Neural cell (in vitro differentiated cells): ENCODE measurements at regions not wholly inside any gene's neighbourhood (a gene's known extent, or its start where the extent isn't known, plus 50 kb on each side); places are given as distances from the start of the nearest gene placed in this dataset.

Experiments used
- H2AFZ ChIP-seq: fragments of 200-600, 300-800 bp; sonication (generic), shearing (Covaris generic); 2 replicates; pipeline ENCODE4 v1.6.0; 2014; ENCODE audit warnings: low read depth, mild to moderate bottlenecking, antibody characterized with exemption, low read length, moderate library complexity
- H3F3A ChIP-seq: fragments of 200-600 bp; shearing (Covaris generic); 2 replicates; pipeline ENCODE4 v1.6.1; 2016; ENCODE audit warnings: mild to moderate bottlenecking, moderate library complexity, mixed read lengths, antibody characterized with exemption, low read length; ENCODE audit not compliant: insufficient read depth, poor library complexity, severe bottlenecking
- H3K27ac ChIP-seq: fragments of 200-600, 300-800 bp; sonication (generic), shearing (Covaris generic); 2 replicates; pipeline ENCODE4 v1.5.1; 2014; ENCODE audit warnings: mild to moderate bottlenecking, low read length, moderate library complexity
- H3K27me3 ChIP-seq: fragments of 300-800, 200-600 bp; sonication (generic), shearing (Covaris generic); 2 replicates; pipeline ENCODE4 v1.6.0; 2014; ENCODE audit warnings: mild to moderate bottlenecking, low read depth, low read length, moderate library complexity; ENCODE audit not compliant: insufficient read depth
- H3K36me3 ChIP-seq: fragments of 300-800, 200-600 bp; sonication (generic), shearing (Covaris generic); 2 replicates; pipeline ENCODE4 v1.5.1; 2014; ENCODE audit warnings: mild to moderate bottlenecking, antibody characterized with exemption, low read length, moderate library complexity; ENCODE audit not compliant: insufficient read depth
- H3K4me2 ChIP-seq: fragments of 300-800, 200-600 bp; sonication (generic), shearing (Covaris generic); 2 replicates; pipeline ENCODE4 v1.6.0; 2014; ENCODE audit warnings: mild to moderate bottlenecking, low read length
- H3K4me3 ChIP-seq: fragments of 300-800, 200-600 bp; sonication (generic), shearing (Covaris generic); 2 replicates; pipeline ENCODE4 v1.5.1; 2014; ENCODE audit warnings: mild to moderate bottlenecking, low read length, moderate library complexity
- H3K79me2 ChIP-seq: fragments of 200-600 bp; shearing (Covaris generic); replicated peaks from 2 replicates; pipeline ENCODE4 v1.6.0; 2014; ENCODE audit warnings: mild to moderate bottlenecking, low read length, moderate library complexity; ENCODE audit not compliant: insufficient read depth
- H3K9ac ChIP-seq: fragments of 300-800, 200-600 bp; sonication (generic), shearing (Covaris generic); 2 replicates; pipeline ENCODE4 v1.6.1; 2016; ENCODE audit warnings: mild to moderate bottlenecking, low read length, mixed read lengths
- H3K9me2 ChIP-seq: fragments of 200-600 bp; shearing (Covaris generic); 2 replicates; pipeline ENCODE4 v1.6.1; 2016; ENCODE audit warnings: mild to moderate bottlenecking, low read length, mixed read lengths; ENCODE audit not compliant: insufficient read depth
- H3K9me3 ChIP-seq: fragments of 200-600, 300-800 bp; sonication (generic), shearing (Covaris generic); 2 replicates; pipeline ENCODE4 v1.6.1; 2016; ENCODE audit warnings: mild to moderate bottlenecking, mixed run types, low read length, moderate library complexity, mixed read lengths
- H4K20me1 ChIP-seq: fragments of 200-600 bp; shearing (Covaris generic); 2 replicates; pipeline ENCODE4 v1.6.1; 2016; ENCODE audit warnings: mild to moderate bottlenecking, mixed run types; ENCODE audit not compliant: insufficient read depth
- EP300 ChIP-seq: fragments of 450-650 bp; conservative IDR thresholded peaks from 2 replicates; pipeline ENCODE4 v1.6.1; 2014; ENCODE audit warnings: antibody characterized with exemption, mild to moderate bottlenecking, moderate library complexity; ENCODE audit not compliant: poor library complexity, severe bottlenecking
- EZH2 ChIP-seq: fragments of 200-600, 300-800 bp; shearing (Covaris generic), sonication (generic); IDR thresholded peaks from 2 replicates; pipeline ENCODE4 v1.6.1; 2014; ENCODE audit warnings: antibody characterized with exemption, low read length, borderline replicate concordance, mild to moderate bottlenecking; ENCODE audit not compliant: insufficient read depth, poor library complexity, severe bottlenecking
- MXI1 ChIP-seq: fragments of 450-650 bp; conservative IDR thresholded peaks from 2 replicates; pipeline ENCODE4 v1.6.1; 2014; ENCODE audit warnings: antibody characterized with exemption, mild to moderate bottlenecking; ENCODE audit not compliant: poor library complexity, severe bottlenecking
- POLR2AphosphoS5 ChIP-seq: IDR thresholded peaks from 2 replicates; pipeline ENCODE4 v1.6.1; 2012
- RAD21 ChIP-seq: fragments of 450-650 bp; conservative IDR thresholded peaks from 2 replicates; pipeline ENCODE4 v1.6.1; 2014; ENCODE audit warnings: antibody characterized with exemption, mild to moderate bottlenecking, moderate library complexity
- SMC3 ChIP-seq: fragments of 450-650 bp; conservative IDR thresholded peaks from 2 replicates; pipeline ENCODE4 v1.6.1; 2014; ENCODE audit warnings: antibody characterized with exemption, mild to moderate bottlenecking, moderate library complexity; ENCODE audit not compliant: poor library complexity
- TAF1 ChIP-seq: IDR thresholded peaks from 2 replicates; pipeline ENCODE4 v1.6.1; 2012; ENCODE audit warnings: low read depth
- TF ChIP-seq, protein P1 (sequence below): fragments of 450-650 bp; IDR thresholded peaks from 2 replicates; pipeline ENCODE4 v1.5.1; 2014; ENCODE audit warnings: antibody characterized with exemption, mild to moderate bottlenecking, moderate library complexity; ENCODE audit not compliant: poor library complexity, severe bottlenecking
- TF ChIP-seq, protein P2 (sequence below): IDR thresholded peaks from 2 replicates; pipeline ENCODE4 v1.6.1; 2012; ENCODE audit warnings: borderline replicate concordance

DNA sequence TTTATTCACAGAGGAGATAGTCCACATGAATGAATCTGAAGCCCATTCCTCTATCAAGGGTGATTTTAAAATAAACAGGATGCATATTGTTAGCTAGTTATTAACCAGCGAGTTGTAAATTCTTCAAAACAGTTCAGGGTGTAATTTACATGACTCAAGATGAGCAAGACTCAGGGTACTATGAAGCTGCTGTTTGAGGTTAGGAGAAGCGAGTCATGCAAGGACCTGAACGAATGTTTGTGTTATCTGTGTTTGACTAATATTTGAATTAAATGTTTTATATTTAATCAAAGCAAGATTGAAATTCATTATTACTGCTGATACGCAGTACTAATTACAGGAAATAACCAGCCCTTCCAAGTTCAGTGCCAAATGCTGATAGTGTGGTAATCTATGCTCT is 191.1 kb downstream of the SAMD5 start:
- no peaks in the 10 kb centered on the region for H3K27me3 ChIP-seq
- H3K36me3 ChIP-seq = no peaks in the 10 kb centered on the region
- no peaks in the 10 kb centered on the region for H3F3A ChIP-seq
- no peaks in the 10 kb centered on the region for H3K9me2 ChIP-seq
- no peak overlapping the region for H2AFZ ChIP-seq
- H3K4me3 ChIP-seq = no peak overlapping the region
- no peak overlapping the region for H3K9ac ChIP-seq
- TF ChIP-seq, protein P1, sequence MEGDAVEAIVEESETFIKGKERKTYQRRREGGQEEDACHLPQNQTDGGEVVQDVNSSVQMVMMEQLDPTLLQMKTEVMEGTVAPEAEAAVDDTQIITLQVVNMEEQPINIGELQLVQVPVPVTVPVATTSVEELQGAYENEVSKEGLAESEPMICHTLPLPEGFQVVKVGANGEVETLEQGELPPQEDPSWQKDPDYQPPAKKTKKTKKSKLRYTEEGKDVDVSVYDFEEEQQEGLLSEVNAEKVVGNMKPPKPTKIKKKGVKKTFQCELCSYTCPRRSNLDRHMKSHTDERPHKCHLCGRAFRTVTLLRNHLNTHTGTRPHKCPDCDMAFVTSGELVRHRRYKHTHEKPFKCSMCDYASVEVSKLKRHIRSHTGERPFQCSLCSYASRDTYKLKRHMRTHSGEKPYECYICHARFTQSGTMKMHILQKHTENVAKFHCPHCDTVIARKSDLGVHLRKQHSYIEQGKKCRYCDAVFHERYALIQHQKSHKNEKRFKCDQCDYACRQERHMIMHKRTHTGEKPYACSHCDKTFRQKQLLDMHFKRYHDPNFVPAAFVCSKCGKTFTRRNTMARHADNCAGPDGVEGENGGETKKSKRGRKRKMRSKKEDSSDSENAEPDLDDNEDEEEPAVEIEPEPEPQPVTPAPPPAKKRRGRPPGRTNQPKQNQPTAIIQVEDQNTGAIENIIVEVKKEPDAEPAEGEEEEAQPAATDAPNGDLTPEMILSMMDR = no peak
- TF ChIP-seq, protein P2, sequence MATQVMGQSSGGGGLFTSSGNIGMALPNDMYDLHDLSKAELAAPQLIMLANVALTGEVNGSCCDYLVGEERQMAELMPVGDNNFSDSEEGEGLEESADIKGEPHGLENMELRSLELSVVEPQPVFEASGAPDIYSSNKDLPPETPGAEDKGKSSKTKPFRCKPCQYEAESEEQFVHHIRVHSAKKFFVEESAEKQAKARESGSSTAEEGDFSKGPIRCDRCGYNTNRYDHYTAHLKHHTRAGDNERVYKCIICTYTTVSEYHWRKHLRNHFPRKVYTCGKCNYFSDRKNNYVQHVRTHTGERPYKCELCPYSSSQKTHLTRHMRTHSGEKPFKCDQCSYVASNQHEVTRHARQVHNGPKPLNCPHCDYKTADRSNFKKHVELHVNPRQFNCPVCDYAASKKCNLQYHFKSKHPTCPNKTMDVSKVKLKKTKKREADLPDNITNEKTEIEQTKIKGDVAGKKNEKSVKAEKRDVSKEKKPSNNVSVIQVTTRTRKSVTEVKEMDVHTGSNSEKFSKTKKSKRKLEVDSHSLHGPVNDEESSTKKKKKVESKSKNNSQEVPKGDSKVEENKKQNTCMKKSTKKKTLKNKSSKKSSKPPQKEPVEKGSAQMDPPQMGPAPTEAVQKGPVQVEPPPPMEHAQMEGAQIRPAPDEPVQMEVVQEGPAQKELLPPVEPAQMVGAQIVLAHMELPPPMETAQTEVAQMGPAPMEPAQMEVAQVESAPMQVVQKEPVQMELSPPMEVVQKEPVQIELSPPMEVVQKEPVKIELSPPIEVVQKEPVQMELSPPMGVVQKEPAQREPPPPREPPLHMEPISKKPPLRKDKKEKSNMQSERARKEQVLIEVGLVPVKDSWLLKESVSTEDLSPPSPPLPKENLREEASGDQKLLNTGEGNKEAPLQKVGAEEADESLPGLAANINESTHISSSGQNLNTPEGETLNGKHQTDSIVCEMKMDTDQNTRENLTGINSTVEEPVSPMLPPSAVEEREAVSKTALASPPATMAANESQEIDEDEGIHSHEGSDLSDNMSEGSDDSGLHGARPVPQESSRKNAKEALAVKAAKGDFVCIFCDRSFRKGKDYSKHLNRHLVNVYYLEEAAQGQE = no peak
- no peak for TF ChIP-seq TAF1
- TF ChIP-seq SMC3 = no peak
- TF ChIP-seq RAD21 = no peak
- no peak for TF ChIP-seq MXI1
- TF ChIP-seq EZH2 = no peak
- no peak for TF ChIP-seq EP300
- no peak for TF ChIP-seq POLR2AphosphoS5
- H4K20me1 ChIP-seq = no peaks in the 10 kb centered on the region
- H3K79me2 ChIP-seq = no peaks in the 10 kb centered on the region
- H3K4me2 ChIP-seq = no peak overlapping the region
- H3K27ac ChIP-seq = no peak overlapping the region
- no peaks in the 10 kb centered on the region for H3K9me3 ChIP-seq

DNA sequence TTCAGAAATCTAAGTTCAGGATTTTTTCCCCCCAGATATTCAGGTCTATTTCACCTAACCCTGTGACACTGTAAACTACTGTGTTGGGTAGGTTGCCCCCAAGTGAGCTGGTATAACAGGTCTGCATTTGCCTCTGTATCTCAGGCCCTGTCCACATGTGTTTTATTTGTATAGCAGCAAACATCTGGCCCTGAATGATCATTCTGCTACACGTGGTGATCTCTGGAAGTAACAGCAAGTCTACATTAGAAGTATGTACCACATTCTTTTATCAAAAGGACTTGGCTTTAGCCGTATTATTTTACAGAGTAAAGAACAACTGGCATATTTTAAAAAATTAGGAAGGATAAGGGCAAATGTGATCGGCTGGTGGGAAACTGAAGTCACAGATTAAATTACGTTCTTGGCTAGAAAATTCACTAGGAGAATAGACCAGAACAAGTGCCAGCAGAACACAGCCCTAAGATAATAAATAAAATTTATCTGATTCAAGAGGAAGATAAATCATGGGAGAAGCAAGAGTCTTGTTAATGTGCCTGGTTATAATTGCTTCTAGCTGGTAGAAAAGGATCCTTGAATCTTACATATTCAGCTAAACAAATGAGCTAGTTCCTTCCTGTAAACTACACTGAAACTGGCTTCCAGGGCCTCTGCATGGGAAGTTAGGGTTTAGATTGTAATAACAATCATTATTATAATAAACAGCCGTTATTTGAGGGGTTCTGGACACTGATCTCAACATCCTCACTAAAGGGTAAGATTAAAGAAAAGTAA is 192.1 kb downstream of the SAMD5 start:
- H3K36me3 ChIP-seq = no peaks in the 10 kb centered on the region
- no peaks in the 10 kb centered on the region for H3K9me2 ChIP-seq
- H3K79me2 ChIP-seq = no peaks in the 10 kb centered on the region
- no peak overlapping the region for H3K4me2 ChIP-seq
- TF ChIP-seq POLR2AphosphoS5 (no peak), EZH2 (no peak), RAD21 (no peak), EP300 (no peak), TAF1 (no peak), SMC3 (no peak), MXI1 (no peak)
- TF ChIP-seq, protein P1 = no peak
- TF ChIP-seq, protein P2 = no peak
- no peak overlapping the region for H3K4me3 ChIP-seq
- H3K9ac ChIP-seq = no peak overlapping the region
- H3K9me3 ChIP-seq = no peaks in the 10 kb centered on the region
- H2AFZ ChIP-seq = no peak overlapping the region
- H3K27me3 ChIP-seq = no peaks in the 10 kb centered on the region
- no peak overlapping the region for H3K27ac ChIP-seq
- H3F3A ChIP-seq = no peaks in the 10 kb centered on the region
- H4K20me1 ChIP-seq = no peaks in the 10 kb centered on the region
